Activated B cell treated with CpG ODN at 0.5 μM for 24 hours (primary cell): ENCODE measurements at regions not wholly inside any gene's neighbourhood (a gene's known extent, or its start where the extent isn't known, plus 50 kb on each side); places are given as distances from the start of the nearest gene placed in this dataset.

Source experiments
- ATAC-seq: fragments of 200-7000 bp; cut with Tn5 transposase; one replicate; pipeline ENCODE4 v1.10.0; 2021; ENCODE audit warnings: low read depth, mild to moderate bottlenecking, moderate library complexity
- CTCF ChIA-PET: fragments of 350-600 bp; sonication (Branson Sonifier 250); formaldehyde crosslinking; loops from one replicate; lab custom pipeline; 2021; ENCODE audit warnings: antibody characterized with exemption; lab: Charles Lee
- POLR2A ChIA-PET: fragments of 350-600 bp; sonication (Branson Sonifier 250); formaldehyde crosslinking; loops from one replicate; lab custom pipeline; 2021; ENCODE audit warnings: antibody characterized with exemption; lab: Charles Lee
- DNase-seq: peaks from one replicate; pipeline ENCODE4 v3.0.0; 2022
- H3K27ac Mint-ChIP-seq: one replicate; pipeline ENCODE4 v1.8.0; 2020; ENCODE audit warnings: mixed read lengths
- H3K27me3 Mint-ChIP-seq: one replicate; pipeline ENCODE4 v1.8.0; 2021; ENCODE audit warnings: mixed read lengths
- H3K36me3 Mint-ChIP-seq: one replicate; pipeline ENCODE4 v1.8.0; 2021; ENCODE audit warnings: low read depth, mixed read lengths
- H3K4me1 Mint-ChIP-seq: one replicate; pipeline ENCODE4 v1.8.0; 2021; ENCODE audit warnings: mixed read lengths
- H3K4me3 Mint-ChIP-seq: one replicate; pipeline ENCODE4 v1.8.0; 2020; ENCODE audit warnings: mild to moderate bottlenecking, mixed read lengths
- H3K9me3 Mint-ChIP-seq: one replicate; pipeline ENCODE4 v1.8.0; 2020; ENCODE audit warnings: mixed read lengths
- intact Hi-C: fragments of 100-400 bp; cut with micrococcal nuclease; formaldehyde crosslinking; loops from one replicate; pipeline ENCODE4 v1.15.1; 2024
- TF ChIP-seq, protein P1 (sequence below): fragments of 200-600 bp; IDR thresholded peaks from one replicate; pipeline ENCODE4 v1.8.0; 2022; ENCODE audit warnings: antibody characterized with exemption, mild to moderate bottlenecking

DNA sequence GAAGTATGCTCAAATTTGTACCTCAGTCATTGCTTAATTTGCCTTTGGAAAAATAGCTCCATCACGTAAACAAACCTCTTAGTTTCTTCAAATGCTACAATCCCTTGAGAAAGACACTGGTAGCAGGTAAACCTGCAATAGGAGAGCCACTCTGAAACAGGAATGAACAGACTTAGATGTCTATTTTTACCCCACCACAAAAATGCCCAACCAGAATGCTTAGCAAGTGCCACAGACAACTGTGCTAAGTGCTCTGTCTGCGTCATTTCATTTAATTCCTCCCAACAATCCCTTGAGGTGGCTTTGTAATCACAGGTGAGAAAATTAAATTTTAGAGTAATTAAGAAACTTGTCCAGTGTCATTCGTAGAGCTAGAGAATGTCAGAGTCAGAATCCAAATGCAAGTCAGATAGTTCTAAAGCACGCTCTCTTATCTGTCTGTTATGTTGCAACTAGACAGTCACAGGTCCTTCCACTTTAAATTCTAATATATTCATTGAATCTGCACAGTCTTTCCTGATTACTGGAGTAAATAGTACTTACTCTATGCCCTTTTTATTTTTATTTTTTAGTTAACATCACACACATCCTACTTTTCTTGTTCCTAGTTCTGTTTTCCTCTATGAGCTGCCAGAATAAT is 89.0 kb upstream of the GRIA4 start:
- DNase-seq: no peak
- Mint-ChIP-seq H3K4me1 (no peaks in the 10 kb centered on the region), H3K27me3 (no peaks in the 10 kb centered on the region), H3K27ac (no peak overlapping the region), H3K36me3 (no peaks in the 10 kb centered on the region), H3K4me3 (no peak overlapping the region), H3K9me3 (no peaks in the 10 kb centered on the region)
- TF ChIP-seq, protein P1, sequence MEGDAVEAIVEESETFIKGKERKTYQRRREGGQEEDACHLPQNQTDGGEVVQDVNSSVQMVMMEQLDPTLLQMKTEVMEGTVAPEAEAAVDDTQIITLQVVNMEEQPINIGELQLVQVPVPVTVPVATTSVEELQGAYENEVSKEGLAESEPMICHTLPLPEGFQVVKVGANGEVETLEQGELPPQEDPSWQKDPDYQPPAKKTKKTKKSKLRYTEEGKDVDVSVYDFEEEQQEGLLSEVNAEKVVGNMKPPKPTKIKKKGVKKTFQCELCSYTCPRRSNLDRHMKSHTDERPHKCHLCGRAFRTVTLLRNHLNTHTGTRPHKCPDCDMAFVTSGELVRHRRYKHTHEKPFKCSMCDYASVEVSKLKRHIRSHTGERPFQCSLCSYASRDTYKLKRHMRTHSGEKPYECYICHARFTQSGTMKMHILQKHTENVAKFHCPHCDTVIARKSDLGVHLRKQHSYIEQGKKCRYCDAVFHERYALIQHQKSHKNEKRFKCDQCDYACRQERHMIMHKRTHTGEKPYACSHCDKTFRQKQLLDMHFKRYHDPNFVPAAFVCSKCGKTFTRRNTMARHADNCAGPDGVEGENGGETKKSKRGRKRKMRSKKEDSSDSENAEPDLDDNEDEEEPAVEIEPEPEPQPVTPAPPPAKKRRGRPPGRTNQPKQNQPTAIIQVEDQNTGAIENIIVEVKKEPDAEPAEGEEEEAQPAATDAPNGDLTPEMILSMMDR: no peak
- ATAC-seq: no peak
- ChIA-PET CTCF (no interaction called here), POLR2A (interaction anchor here (0.7 kb wide), 1 partner anchor 32 kb away, joined by 3 read pairs; no protein-coding TSS in a partner anchor)
- intact Hi-C loops: no loop called here

DNA sequence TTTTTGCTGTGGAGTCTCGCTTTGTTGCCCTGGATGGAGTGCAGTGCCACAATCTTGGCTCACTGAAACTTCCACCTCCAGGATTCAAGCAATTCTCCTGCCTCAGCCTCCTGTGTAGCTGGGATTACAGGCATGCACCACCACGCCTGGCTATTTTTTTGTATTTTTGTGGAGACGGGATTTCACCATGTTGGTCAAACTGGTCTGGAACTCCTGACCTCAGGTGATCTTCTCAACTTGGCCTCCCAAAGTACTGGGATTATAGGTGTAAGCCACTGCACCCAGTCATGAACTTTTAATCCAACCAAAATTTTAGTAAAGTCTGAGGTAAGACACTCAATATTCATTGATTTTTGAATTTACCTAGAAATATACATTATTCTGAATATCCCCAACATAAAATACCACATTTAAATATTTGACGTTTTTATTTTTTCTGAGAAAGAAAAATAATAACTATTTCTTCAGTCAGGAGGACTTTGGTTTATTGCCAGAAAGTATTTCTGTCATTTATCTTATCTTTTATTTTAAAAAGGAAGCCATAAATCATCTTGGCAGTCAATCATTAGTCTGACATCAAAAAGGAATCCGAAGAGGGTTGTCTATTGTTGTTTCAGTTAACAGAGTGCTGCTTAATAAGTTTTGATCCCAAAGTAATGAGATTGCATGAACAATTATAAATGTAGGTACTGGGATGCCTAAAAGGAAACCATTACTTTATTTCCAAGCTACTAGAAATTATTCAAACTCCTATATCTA is 102.2 kb upstream of the GRIA4 start:
- CTCF ChIA-PET: no interaction called here
- no peaks in the 10 kb centered on the region for H3K4me1 Mint-ChIP-seq

DNA sequence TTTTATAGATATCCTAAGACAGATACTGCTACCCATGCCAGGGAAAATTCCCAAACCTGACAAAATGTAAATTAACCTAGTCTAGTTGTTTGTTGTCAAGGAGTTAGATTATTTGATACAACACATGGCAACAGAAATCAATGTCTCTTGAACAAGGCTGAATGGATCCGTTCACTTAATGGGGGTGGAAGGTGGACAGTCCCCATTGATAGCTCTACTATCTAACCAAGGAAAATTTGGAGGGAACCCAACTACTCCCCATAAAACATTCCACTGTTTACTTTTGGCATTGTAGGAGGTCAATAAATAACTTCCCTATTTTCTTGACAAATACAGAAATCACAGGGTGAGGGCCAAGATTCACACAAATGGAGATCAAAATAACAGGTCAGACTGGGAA is 117.9 kb upstream of the GRIA4 start:
- intact Hi-C loops: no loop called here
- DNase-seq (no peak), ATAC-seq (no peak)
- Mint-ChIP-seq H3K9me3 (no peaks in the 10 kb centered on the region), H3K27ac (no peak overlapping the region), H3K27me3 (no peaks in the 10 kb centered on the region), H3K4me1 (no peaks in the 10 kb centered on the region), H3K4me3 (no peak overlapping the region), H3K36me3 (no peaks in the 10 kb centered on the region)
- CTCF ChIA-PET: no interaction called here
- POLR2A ChIA-PET: no interaction called here
- TF ChIP-seq, protein P1: no peak

More for the DNA sequence above, 102.2 kb upstream of the GRIA4 start:
- Mint-ChIP-seq H3K27me3 (no peaks in the 10 kb centered on the region), H3K27ac (no peak overlapping the region), H3K4me3 (no peak overlapping the region), H3K9me3 (no peaks in the 10 kb centered on the region), H3K36me3 (no peaks in the 10 kb centered on the region)
- intact Hi-C loops: no loop called here
- TF ChIP-seq, protein P1: no peak
- ATAC-seq (no peak), DNase-seq (no peak)
- POLR2A ChIA-PET: no interaction called here

DNA sequence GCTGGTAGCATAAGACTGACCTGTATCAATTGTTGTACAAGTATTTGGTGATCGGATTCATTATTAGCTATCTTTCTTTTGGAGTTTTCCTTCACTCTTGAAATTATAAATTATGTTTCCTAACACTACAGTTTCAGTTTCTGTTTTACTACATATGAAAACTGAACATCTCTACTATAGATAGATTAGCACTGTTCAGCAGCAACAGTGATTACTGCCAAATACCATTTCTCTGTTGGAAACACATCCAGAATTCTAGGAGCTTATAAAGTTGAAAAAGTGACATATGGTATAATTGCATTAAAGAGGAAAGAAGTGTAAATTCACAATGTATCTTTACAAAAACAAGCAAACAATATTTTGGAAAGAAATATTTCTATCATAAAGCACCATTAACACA is 118.5 kb upstream of the GRIA4 start:
- H3K4me3 Mint-ChIP-seq: no peak overlapping the region

DNA sequence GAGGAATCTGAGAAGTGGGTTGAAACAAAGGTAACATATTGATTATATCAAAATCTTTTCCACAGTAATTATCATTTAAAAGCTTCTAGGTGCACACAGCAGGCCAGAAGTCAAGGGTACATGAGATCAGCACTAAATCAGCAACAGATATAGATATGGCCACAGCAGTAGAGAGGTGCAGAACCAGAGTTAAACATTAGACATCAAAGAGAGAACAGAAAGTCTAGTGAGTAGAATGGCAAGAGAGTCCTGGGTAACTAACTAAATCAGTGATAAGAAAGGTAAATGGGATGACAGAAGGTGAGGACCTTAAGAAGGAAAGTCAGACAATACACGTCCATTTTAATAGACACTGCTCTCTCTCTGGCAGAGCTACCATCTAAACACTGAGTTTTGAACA is 119.5 kb upstream of the GRIA4 start:
- intact Hi-C loops: no loop called here
- Mint-ChIP-seq H3K4me1 (no peaks in the 10 kb centered on the region), H3K9me3 (no peaks in the 10 kb centered on the region), H3K4me3 (no peak overlapping the region), H3K27me3 (no peaks in the 10 kb centered on the region), H3K36me3 (no peaks in the 10 kb centered on the region), H3K27ac (no peak overlapping the region)
- ChIA-PET POLR2A (no interaction called here), CTCF (no interaction called here)
- TF ChIP-seq, protein P1: no peak
- DNase-seq (no peak), ATAC-seq (no peak)

More for the DNA sequence above, 118.5 kb upstream of the GRIA4 start:
- H3K27me3 Mint-ChIP-seq: no peaks in the 10 kb centered on the region
- no peaks in the 10 kb centered on the region for H3K36me3 Mint-ChIP-seq
- no peak overlapping the region for H3K27ac Mint-ChIP-seq
- no peaks in the 10 kb centered on the region for H3K9me3 Mint-ChIP-seq
- TF ChIP-seq, protein P1: no peak
- ATAC-seq (no peak), DNase-seq (no peak)
- CTCF ChIA-PET: no interaction called here
- no peaks in the 10 kb centered on the region for H3K4me1 Mint-ChIP-seq
- intact Hi-C loops: no loop called here
- POLR2A ChIA-PET: no interaction called here
